ENCODE measurements at regions not wholly inside any gene's neighbourhood (a gene's known extent, or its start where the extent isn't known, plus 50 kb on each side); places are given as distances from the start of the nearest gene placed in this dataset.

DNA sequence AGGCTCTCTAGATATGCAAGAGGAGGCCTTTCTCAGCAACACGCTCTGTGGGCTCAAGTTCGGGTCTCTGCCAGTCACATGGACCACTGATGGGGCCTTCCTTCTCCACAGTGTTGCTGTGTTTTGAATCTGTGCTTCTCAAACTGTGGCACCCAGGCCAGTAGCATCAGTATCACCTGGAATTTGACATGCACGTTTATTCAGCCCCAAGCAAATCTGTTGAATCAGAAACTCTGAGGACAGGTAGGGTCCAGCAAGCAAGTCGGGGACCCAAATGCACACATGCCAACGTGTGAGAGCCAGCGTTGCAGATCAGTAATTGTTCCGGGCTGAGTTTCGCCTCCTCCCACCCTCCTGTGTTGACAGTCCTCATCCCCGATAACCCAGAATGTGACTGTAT, 502.6 kb downstream of the IRX1 start:
- no peak overlapping the region for H2BK15ac ChIP-seq (ENCODE audit: low read depth, low read length)
- H2BK5ac ChIP-seq (ENCODE audit: insufficient read length, low read length), result no peak overlapping the region
- H3K27me3 ChIP-seq (ENCODE audit: insufficient read depth, low read length), result no peaks in the 10 kb centered on the region
- no peak overlapping the region for H3T11ph ChIP-seq (ENCODE audit: low read length)
- H3K79me1 ChIP-seq (ENCODE audit: insufficient read depth, low read depth, low read length, poor library complexity, severe bottlenecking), result no peaks in the 10 kb centered on the region
- H4K91ac ChIP-seq (ENCODE audit: insufficient read length, low read depth, low read length), result no peak overlapping the region
- no peaks in the 10 kb centered on the region for H3K4me1 ChIP-seq (ENCODE audit: insufficient read depth, low read length)
- no peak overlapping the region for H2BK120ac ChIP-seq (ENCODE audit: low read depth, low read length, poor library complexity, severe bottlenecking)
- H3K79me2 ChIP-seq (ENCODE audit: insufficient read depth, low read length), result no peaks in the 10 kb centered on the region
- H3K23ac ChIP-seq (ENCODE audit: insufficient read length, low read depth, low read length), result no peak overlapping the region
- H2AFZ ChIP-seq (ENCODE audit: low read length), result no peak overlapping the region
- no peak overlapping the region for H2AK5ac ChIP-seq (ENCODE audit: insufficient read length, low read length)
- whole genome bisulfite sequencing (ENCODE audit: extremely low coverage, insufficient read length, low lambda C conversion rate), result no CpG with 5 or more reads among the region's 9 CpGs
- Mint-ChIP-seq H3K27me3 (ENCODE audit: low read depth) (peaks cover 2% of the 10 kb centered on the region; the same call in 1 of the 2 replicates), H3K27ac (no peak overlapping the region), H3K4me3 (no peak overlapping the region), H3K4me1 (peaks cover 9 to 11% of the 10 kb centered on the region in 2 experiments), H3K36me3 (ENCODE audit: insufficient read depth in 1 of 3, low read depth in 3 of 3) (no peaks in the 10 kb centered on the region), H3K9me3 (no peaks in the 10 kb centered on the region)
- no peak for DNase-seq
- no peaks in the 10 kb centered on the region for H4K20me1 ChIP-seq (ENCODE audit: control insufficient read depth, insufficient read depth, insufficient read length)
- H3K9ac ChIP-seq (ENCODE audit: extremely low read depth, insufficient read length, low read length), result no peak overlapping the region
- no peak overlapping the region for H2BK20ac ChIP-seq (ENCODE audit: low read depth, low read length, poor library complexity, severe bottlenecking)
- no peak overlapping the region for H4K8ac ChIP-seq (replicated peaks; ENCODE audit: insufficient read length, low read depth, low read length)
- no peak overlapping the region for H3K27ac ChIP-seq (ENCODE audit: insufficient read length, low read depth, low read length)
- H2BK12ac ChIP-seq (ENCODE audit: insufficient read length, low read depth, low read length), result no peak overlapping the region
- H4K5ac ChIP-seq (ENCODE audit: insufficient read length, low read depth, low read length), result no peak overlapping the region
- no peak overlapping the region for H3K4me2 ChIP-seq (ENCODE audit: insufficient read depth, insufficient read length, low read length)
- H3K23me2 ChIP-seq (ENCODE audit: insufficient read length, low read depth, low read length, poor library complexity, severe bottlenecking), result no peaks in the 10 kb centered on the region
- no peak overlapping the region for H3K18ac ChIP-seq (ENCODE audit: insufficient read length, low read depth, low read length)
- H3K14ac ChIP-seq (ENCODE audit: insufficient read depth, low read length), result no peak overlapping the region
- no peaks in the 10 kb centered on the region for H3K9me3 ChIP-seq (ENCODE audit: control insufficient read depth, low read depth, low read length)
- no peak overlapping the region for H3K4ac ChIP-seq (ENCODE audit: low read depth, low read length)
- no peak overlapping the region for H3K56ac ChIP-seq (ENCODE audit: insufficient read length, low read depth, low read length)
- TF ChIP-seq CTCF (conservative IDR thresholded peaks at IDR 0.05), result no peak

All from H9 (cell line).